Dedifferentiated amniotic fluid mesenchymal stem cell (primary cell): ENCODE measurements at regions not wholly inside any gene's neighbourhood (a gene's known extent, or its start where the extent isn't known, plus 50 kb on each side); places are given as distances from the start of the nearest gene placed in this dataset.
"Not testable (repeated sequence)": the region's sequence is repeated elsewhere in the genome, so short reads cannot be mapped to it uniquely, and the experiment has no call there.

ENCODE experiments used
- DNase-seq: peaks from one replicate; pipeline ENCODE4 v3.0.0-alpha.2; 2016; ENCODE audit errors: extremely low spot score

DNA sequence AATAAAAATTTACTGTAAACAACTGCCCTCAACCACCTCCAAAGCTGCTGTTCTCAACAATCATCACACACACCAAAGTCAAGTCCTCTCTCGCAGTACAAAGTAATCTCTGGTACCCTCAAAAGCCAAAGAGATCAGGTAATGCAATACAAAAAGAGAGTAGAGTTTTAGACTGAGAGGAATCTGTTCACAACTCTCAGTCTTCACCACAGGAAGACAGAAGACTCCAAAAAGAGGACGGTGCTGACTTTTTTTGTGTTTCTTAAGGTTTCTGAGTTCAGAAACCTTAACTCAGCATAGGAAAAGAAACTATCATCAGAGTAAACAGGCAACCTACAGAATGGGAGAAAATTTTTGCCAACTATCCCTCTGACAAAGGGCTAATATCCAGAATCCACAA, 1072.3 kb upstream of the DIAPH2 start:
- DNase-seq = no peak

DNA sequence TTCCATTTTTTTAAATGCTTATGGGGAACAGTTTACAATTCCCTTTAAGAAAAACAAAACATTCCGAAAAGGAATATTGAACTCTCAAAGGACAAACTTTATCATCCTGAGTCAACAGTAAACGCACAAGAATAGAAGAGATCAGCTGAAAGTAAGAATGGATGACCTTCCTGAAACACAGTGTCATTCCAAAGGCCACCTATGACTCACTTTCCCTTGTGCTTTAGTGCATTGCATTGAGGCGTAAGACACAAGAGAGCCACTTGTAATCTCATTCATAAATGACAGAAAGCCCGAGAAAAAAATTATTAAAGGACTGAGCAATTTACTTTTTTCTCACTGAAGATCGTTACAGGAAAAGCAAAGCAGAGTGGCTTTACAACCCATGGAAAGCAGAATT, 1062.4 kb upstream of the DIAPH2 start:
- no peak for DNase-seq

DNA sequence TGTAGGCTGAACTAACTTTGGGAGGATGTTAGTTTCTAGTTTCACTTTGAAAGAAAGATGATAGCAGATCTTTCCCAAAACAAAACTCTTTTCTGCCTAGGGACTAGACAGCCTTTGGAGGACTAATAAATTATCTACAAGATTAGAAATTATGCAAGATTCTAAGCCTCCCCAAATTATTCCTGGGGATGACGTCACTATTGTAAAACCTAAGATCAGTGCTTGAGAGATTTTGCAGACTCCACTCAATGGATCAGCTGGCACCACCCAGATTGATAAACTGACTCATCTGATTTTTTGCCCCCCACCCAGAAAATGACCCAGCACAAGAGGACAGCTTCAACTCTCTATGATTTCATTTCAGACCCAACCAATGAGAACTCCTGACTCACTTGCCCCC, 1057.9 kb upstream of the DIAPH2 start:
- no peak for DNase-seq

DNA sequence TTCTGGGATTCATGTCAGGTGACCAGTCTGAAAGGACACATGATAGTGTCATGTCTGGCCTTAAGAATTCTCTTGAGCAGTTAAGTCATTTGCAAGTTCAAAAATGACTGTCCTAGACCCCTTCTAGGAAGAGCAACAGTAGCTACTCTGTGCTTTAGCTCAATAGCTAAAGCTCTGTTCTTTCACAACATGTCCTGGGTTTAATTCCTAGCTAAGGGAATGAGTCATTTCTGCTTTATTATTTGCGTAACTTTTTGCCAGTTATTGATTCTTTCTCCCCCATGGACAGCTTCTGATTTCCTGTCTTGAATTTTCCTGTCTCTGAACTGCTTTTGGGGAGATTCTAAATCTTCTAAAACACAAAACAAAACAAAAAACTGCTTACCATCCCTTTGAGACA, 1055.8 kb upstream of the DIAPH2 start:
- DNase-seq = no peak

DNA sequence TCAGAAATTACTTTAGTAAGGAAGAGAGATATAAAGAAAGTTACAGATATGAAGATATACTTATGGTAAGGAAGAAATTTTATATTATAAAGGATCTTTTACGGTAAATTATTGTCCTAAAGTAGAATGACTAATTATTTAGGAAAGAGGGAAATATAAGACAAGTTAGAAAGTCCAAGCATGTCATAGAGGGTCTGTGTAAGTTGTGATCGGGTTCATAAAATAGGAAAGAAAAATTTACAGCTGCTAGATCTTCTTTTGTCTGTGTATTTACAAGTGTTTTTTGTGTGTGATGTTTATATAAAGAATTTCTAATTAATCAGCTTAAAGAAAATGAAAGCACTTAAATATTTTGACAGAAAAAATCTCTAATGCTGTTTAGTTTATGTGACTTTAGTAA, 1054.9 kb upstream of the DIAPH2 start:
- no peak for DNase-seq

DNA sequence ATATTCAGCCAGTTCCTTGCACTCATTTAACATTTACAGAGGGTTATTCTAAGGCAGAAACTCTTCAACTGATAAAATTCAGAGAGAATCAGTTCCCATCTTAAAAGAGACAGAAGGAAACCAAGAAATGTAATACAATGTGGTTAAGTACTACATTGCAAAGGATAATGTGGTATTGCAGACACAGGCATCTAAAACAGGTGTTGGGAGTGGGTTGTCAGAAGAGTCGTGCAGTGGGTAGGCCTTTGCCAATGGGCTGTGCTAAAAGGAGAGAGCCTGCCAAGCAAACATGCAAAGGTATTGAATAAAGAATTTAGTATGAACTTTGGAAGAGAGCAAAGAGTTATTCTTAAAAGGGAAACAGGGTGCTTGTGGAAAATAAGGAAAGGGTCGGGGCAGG, 1044.4 kb upstream of the DIAPH2 start:
- no peak for DNase-seq

DNA sequence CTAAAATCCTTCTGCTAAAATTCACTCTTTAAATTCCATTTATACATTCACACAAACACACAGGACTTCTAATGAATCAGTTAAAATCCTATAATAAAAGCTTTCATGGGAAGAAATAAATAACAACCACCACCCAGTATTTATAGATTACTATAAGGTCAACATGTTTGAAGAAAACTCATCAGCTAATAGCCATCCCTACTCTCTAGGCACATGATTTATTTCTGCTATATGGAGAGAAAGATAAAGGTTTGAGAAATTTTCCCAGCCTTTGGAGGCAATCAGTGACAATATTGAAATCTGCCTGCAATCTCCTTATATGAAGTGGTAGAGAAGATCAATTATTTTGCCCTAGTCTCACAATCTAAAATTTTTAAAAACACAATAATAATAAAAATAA, 1038.9 kb upstream of the DIAPH2 start:
- no peak for DNase-seq

DNA sequence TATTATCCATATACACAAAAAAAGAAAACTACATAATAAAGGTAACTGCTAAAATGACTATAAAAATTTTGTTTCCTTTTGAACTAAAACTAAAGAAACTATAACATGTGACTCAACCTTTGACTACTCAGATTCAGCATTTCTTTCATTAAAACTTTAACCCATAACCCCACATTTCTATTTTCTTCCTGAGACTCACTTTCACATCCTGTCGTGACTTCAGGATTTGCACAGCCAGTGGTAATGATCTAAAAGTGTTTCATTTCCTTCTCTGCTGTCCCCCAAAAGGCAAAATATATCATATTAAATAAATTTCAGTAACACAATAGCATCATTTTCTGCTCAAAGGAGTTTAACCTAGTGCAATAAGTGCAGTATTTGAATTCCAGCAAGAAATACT, 1022.4 kb upstream of the DIAPH2 start:
- no peak for DNase-seq

DNA sequence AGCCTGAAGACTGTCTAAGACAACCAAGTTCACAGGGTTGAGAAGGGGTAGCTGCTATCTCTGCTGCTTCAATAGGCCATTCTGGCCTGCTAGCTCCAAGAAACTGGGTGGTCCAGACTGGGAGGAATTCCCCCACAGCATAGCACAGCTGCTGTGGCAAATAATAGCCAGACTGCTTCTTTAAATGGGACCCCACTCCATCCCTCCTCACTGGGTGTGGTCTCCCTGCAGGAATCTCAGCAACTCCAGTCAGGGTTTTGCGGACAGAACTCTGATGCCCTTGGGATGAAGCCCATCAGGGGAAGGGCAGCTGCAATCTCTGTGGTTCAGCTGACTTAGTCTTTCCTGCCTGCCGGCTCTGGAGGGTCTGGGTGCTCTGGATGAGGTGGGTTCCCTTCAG, 1018.6 kb upstream of the DIAPH2 start:
- no peak for DNase-seq

DNA sequence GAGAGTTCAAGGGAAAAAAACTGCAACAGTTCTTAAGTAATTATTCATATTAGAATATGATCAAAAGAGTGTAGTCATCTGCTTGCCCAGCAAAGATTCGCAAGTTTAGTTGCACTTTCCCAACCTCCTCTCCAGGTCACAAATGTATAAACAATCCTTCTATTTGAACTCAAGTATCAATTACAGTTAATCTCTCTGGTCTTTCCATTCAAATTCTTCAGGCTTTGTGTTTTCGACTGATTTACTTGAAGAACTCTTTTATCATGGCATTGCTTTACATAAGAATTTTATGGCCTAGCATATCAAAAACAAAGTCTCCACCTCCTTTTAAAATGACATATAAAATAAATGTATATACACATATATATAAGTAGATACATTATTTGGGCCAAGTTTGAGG, 1009.6 kb upstream of the DIAPH2 start:
- no peak for DNase-seq

DNA sequence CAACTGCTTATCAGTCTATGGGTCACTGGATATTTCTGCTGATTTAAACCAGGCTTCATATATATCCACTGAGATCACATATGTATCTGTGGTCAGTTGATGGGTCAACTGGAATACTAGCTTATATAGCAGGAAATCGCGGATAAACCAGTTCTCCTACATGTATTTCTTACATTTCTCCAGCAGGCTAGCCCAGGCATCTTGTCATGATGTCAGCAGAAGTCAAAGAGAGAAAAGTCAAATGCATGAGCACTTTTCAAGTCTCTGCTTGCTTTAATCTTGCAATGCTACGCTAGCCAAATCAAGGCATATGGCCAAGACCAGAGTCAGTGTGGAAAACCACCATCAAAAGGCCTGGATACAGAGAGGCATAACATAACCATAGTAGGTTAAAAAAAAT, 1008.8 kb upstream of the DIAPH2 start:
- DNase-seq = no peak

DNA sequence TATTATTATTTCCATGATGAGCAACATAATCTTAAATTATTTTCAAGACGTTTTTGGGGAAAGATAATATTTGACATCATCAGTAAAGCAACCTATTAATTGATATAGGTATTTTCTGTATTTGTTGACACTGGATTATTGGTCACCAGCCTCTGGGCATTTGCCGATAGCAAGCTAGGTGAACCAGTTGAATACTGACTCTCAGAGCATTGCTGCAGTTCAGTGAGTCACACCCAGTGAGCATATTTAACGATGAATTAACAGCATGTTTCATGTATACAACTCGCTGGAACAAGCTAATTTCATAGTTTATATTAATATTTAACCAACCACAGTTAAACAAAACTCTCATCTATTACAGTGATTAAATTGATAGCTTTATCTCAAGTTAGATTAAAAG, 1006.0 kb upstream of the DIAPH2 start:
- DNase-seq = no peak

DNA sequence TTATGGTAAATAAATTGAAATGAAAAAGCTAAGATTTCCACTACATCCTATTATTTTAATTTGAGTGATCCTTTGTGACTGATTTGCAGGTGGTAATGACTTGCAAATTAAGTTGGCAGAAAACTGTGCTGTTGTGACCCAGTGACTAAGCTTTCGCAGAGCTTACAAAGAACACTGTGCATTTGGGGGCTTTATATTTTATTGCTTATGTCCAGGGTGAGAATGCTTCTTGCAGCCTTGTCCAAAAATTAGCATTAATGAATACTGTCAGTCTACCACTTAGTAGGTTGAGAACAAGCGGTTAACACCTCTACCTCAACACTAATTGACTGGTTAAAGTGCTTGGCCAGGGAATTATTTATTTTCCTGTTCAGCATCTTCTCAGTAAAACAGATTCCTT, 991.3 kb upstream of the DIAPH2 start:
- DNase-seq = no peak

DNA sequence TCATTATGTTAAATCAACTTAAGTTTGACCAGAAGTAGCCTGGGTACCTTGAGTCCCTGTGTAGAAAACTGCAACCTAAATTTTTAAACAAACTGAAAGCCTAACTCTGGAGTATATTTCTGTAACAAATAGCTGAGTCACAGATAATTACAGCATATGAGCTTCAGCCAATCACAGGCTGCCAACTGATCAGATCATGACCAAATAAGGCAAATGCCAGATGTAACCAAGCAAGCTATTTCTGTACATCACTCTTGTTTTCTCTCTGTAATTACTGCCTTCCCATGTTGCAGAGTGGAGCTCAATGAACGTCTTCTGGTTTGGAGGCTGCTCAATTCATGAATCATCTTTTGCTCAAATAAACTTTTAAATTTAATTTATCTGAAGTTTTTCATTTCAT, 980.9 kb upstream of the DIAPH2 start:
- no peak for DNase-seq

DNA sequence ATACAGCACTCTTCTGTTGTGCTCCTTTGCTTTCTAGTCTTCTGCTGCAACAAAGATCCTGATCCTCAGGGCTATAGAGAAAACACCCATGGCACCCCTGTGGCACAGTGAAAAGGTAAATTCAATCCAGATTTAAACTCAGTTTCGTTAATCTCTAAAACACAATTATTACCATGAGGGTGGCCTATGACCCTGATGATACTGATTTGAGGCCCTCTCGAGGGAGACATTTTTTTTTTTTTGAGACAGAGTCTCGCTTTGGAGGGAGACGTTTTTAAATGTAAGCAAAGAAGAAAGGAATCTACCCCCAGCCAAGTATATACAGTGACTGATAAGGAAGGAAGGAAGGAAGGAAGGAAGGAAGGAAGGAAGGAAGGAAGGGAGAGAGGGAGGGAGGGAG, 967.8 kb upstream of the DIAPH2 start:
- no peak for DNase-seq

DNA sequence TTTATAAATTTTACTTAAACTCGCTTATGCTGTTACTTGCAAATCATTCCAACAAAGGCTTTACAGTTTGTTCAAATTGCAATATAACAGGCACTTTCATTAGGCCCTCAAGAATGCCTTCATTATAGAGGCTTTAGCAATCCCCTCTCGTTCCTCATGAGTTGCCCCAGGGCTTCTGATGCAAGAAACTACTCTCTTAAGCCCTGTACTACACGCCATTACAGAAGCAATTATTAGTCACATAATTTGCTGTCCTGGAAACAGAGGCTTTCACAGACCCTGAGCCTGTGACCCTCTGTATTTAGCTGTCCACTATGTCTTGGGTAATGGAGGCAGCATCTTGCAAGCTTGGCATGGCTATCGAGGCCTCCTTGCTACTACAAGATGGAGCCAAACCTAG, 965.9 kb upstream of the DIAPH2 start:
- no peak for DNase-seq

DNA sequence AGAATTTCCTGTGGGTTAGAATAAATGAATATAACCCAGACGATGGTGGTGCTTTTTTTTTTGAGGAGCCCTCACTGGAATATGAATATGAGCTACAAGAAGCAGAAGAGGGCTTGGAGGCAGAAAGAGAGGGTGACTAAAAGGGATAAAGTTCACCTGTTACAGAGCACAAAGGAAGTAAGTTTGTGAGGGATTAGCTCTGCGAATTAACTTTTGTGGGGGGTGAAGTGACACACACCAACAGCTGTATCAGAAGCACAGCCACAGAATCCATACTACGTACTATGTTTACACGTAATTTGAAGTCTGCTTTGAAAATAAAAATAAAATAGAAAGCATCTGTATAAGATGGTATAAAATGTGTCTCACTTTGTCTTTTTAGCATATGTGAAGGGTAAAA, 963.6 kb upstream of the DIAPH2 start:
- no peak for DNase-seq

DNA sequence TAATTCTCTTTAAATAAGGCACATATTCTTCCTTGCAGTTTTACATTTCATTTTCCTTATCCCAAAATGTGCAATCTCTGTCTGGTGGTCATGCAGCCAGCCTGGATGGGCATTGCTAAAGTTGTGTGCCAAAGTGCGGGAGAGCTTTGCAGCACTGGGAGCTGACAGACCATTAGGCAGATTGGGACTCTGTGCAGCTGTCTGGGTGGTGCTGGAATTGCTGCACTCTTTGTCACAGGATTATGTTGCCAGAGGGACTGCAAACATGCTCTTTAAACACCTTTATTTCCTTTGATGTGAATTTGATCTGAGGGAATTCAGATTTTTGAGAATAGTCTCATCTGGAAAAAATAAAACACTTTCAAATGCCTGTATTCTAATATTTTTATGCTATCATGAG, 956.2 kb upstream of the DIAPH2 start:
- DNase-seq = no peak

DNA sequence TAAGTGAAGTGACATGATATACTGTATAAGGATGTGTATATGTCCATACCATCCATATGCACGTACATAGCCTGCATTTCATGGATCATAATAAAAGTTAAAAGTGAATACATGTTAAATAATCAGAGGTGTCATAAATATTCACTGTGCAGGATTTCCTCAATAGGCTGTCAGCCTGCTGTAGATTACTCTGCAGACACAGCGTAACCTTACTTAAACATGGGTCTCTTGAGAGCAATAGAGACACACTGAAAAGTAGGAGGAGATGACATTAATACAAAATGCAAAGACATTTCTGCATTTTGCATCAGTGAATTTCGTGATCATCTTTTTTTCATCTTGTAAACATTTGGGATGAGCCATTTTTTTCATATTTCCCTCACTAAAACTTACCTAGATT, 955.2 kb upstream of the DIAPH2 start:
- no peak for DNase-seq

DNA sequence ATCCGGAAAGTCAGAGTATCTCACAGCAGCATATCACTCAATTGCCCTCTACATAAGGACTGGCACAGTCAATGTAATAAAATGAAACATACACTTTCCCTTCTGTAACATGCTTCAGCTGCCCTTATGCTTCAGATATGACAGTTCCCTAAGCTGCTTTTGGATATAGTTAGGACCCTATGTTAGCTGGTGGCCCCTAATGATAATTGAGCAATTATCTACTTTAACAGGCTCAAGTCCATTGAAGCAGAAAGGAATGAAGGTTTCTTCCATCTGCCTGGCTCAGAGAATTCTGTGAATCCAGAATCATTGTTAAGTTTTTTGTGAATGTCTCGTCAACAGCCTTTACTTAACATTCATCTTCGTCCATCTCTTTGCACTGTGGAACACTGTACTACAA, 951.2 kb upstream of the DIAPH2 start:
- DNase-seq = no peak

DNA sequence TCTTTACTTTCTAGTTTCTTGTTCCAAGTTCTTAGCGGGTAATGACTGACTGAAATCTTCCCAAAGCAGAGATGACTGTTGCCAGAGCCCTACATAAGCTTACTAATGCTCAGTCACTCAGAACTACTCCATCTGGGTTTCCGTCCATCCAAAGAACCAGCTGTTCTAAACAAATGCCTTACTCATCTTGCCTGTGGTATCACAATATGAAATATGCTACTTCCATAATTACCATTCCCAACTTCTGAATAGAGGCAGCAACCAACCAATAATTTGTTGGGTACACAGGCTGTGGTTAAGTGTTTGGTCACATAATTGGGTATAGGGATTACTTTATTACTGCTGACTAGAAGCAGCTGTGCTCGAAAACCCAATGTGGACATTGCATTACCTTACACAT, 930.2 kb upstream of the DIAPH2 start:
- DNase-seq = no peak

DNA sequence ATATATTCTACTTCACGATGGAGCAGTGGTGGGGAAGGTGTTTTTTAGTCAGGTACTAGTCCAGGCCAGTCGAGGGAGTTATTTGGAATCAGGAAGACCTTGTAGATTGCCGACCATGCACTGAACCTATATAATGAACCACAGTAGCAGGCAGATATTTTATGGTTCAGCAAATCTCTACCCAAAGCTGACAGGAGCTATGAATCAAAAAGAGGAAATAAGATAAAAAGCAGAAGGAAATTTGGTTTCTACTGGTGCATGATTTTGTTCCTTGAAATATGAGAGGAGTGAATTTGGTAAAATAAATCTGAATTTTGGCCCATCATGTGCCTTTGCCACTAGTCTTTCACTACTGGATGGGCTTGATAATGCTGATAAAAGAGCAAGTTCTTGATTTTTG, 924.3 kb upstream of the DIAPH2 start:
- DNase-seq = no peak

DNA sequence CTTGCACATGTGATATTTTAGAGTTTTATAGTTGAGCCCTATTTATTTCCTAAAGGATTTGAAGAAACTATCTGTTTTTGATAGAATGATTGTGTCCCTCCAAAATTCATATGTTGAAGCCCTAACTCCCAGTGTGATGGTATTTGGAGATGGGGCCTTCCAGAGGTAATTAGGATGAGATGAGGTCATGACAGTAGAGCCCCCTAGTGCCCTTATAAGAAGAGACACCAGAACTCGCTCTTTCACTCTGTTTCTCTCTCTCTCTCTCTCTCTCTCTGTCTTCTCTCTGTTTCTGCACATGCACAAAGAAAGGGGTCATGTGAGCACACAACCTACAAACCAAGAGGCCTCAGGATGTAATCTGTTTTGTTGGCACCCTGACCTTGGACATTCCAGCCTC, 921.9 kb upstream of the DIAPH2 start:
- no peak for DNase-seq

DNA sequence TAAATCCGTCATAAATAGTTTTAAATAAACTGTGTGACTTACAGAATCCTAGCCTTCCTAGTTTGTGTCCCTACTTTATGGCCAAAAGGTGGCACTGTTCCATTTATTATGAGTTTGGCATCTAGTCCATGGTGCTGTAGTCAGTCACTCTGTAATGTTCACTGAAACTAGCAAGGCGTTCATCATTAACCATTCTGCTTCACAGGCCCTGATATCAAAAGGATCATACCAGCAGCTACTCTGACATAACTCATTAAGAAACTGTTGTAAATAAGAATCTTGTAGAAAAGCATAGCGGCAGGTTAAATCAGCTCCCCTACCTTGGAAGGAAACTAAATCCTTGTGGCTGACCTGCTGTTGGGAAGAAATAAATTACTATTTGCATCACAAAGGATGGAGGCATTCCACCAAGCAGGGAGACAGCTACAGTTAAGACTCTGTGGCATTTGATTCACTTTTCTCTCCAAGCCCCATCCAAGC, 919.6 kb upstream of the DIAPH2 start:
- no peak for DNase-seq

DNA sequence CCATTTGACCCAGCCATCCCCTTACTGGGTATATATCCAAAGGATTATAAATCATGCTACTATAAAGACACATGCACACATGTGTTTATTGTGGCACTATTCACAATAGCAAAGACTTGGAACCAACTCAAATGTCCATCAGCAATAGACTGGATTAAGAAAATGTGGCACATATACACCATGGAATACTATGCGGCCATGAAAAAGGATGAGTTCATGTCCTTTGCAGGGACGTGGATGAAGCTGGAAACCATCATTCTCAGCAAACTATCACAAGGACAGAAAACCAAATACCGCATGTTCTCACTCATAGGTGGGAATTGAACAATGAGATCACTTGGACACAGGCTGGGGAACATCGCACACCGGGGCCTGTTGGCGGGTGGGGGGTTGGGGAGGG, 913.4 kb upstream of the DIAPH2 start:
- not testable (repeated sequence) for DNase-seq
